A549 (cell line): ENCODE measurements at regions not wholly inside any gene's neighbourhood (a gene's known extent, or its start where the extent isn't known, plus 50 kb on each side); places are given as distances from the start of the nearest gene placed in this dataset.
A peak's percentile ranks its signal among the peaks of the same experiment; 100 is the strongest.

Experiments used
- ATAC-seq, 2 experiments: fragments of 200-7000 bp in 1 of 2; fragments of >200 bp in 1 of 2; cut with Nextera tagmentation in 1 of 2; cut with Tn5 transposase in 1 of 2; 3 replicates each; pipeline versions ENCODE4 v1.8.0 to v1.9.1; 2018 to 2020; ENCODE audit warnings: mild to moderate bottlenecking in 1 of 2, moderate library complexity in 1 of 2
- CTCF ChIA-PET: fragments of 300-600 bp; sonication (Branson Sonifier 250); formaldehyde crosslinking; extraction: SDS; loops from one replicate; lab custom pipeline; 2021; ENCODE audit warnings: antibody characterized with exemption, inconsistent platforms; lab: Yijun Ruan, JAX
- POLR2A ChIA-PET: fragments of 350-600 bp; formaldehyde crosslinking; extraction: SDS; loops from one replicate; lab custom pipeline; 2021; ENCODE audit warnings: antibody characterized with exemption, inconsistent platforms; lab: Yijun Ruan, JAX
- DNase-seq, 2 experiments: peaks; one replicate each; pipeline versions ENCODE4 v3.0.0 to v3.0.0-alpha.2; 2011 to 2016; ENCODE audit warnings: low read depth in 1 of 2, low spot score in 1 of 2
- FAIRE-seq: peaks from 2 replicates; lab custom pipeline; 2011; peaks lifted over from hg19 to GRCh38; lab: Jason Lieb, UNC
- H3K27ac ChIP-seq, 2 experiments: fragments of >200 bp; sonication (Bioruptor Twin); formaldehyde crosslinking; 3 replicates each; pipeline ENCODE4 v1.5.1; 2016 to 2017
- H3K4me1 ChIP-seq: fragments of >200 bp; sonication (Bioruptor Twin); formaldehyde crosslinking; 3 replicates; pipeline ENCODE4 v1.6.1; 2016
- H3K4me2 ChIP-seq: fragments of >200 bp; sonication (Bioruptor Twin); formaldehyde crosslinking; 3 replicates; pipeline ENCODE4 v1.6.1; 2016
- H3K4me3 ChIP-seq: fragments of >200 bp; sonication (Bioruptor Twin); formaldehyde crosslinking; 3 replicates; pipeline ENCODE4 v1.5.1; 2016
- H3K9me3 ChIP-seq: fragments of >200 bp; sonication (Bioruptor Twin); formaldehyde crosslinking; 3 replicates; pipeline ENCODE4 v1.6.1; 2016
- CTCF ChIP-seq: fragments of >200 bp; sonication (Bioruptor Twin); formaldehyde crosslinking; IDR thresholded peaks from 3 replicates; pipeline ENCODE4 v1.5.1; 2016
- E2F6 ChIP-seq: IDR thresholded peaks from 2 replicates; pipeline ENCODE4 v1.6.1; 2012; ENCODE audit warnings: low read depth, borderline replicate concordance
- EHF ChIP-seq: fragments of 250-450 bp; sonication (Bioruptor Pico); IDR thresholded peaks from 2 replicates; pipeline ENCODE4 v1.5.0; 2020; ENCODE audit warnings: mild to moderate bottlenecking
- ESRRA ChIP-seq: fragments of 150-350 bp; IDR thresholded peaks from 2 replicates; pipeline ENCODE4 v1.6.1; 2014; ENCODE audit warnings: mild to moderate bottlenecking, low read length, borderline replicate concordance
- HDAC2 ChIP-seq: fragments of 200-600 bp; sonication (generic); IDR thresholded peaks from 2 replicates; pipeline ENCODE4 v1.6.1; 2016
- JUNB ChIP-seq: fragments of >200 bp; sonication (Bioruptor Twin); formaldehyde crosslinking; IDR thresholded peaks from 2 replicates; pipeline ENCODE4 v1.6.1; 2016
- KDM5A ChIP-seq: fragments of 200-600 bp; sonication (generic); IDR thresholded peaks from 2 replicates; pipeline ENCODE4 v1.6.1; 2016; ENCODE audit warnings: antibody characterized with exemption, mild to moderate bottlenecking
- PHF8 ChIP-seq: fragments of 200-600 bp; sonication (generic); IDR thresholded peaks from 2 replicates; pipeline ENCODE4 v1.6.1; 2016; ENCODE audit warnings: low read depth, mild to moderate bottlenecking, antibody characterized with exemption, moderate library complexity, borderline replicate concordance
- POLR2A ChIP-seq: IDR thresholded peaks from 2 replicates; pipeline ENCODE4 v1.6.1; 2012; ENCODE audit warnings: mild to moderate bottlenecking, low read length
- RAD21 ChIP-seq, 2 experiments: fragments of >200 bp in 1 of 2; sonication (Bioruptor Twin) in 1 of 2; formaldehyde crosslinking in 1 of 2; IDR thresholded peaks in 1 of 2; conservative IDR thresholded peaks in 1 of 2; 2 replicates in 1 of 2; 3 replicates in 1 of 2; pipeline ENCODE4 v1.6.1; 2012 to 2018; ENCODE audit warnings: inconsistent platforms in 1 of 2
- RCOR1 ChIP-seq: fragments of 150-350 bp; IDR thresholded peaks from 2 replicates; pipeline ENCODE4 v1.6.1; 2014; ENCODE audit warnings: antibody characterized with exemption, low read length, low read depth
- SMC3 ChIP-seq: fragments of >200 bp; sonication (Bioruptor Twin); formaldehyde crosslinking; IDR thresholded peaks from 3 replicates; pipeline ENCODE4 v1.6.1; 2018; ENCODE audit warnings: inconsistent platforms
- SREBF2 ChIP-seq: fragments of 450-650 bp; IDR thresholded peaks from 2 replicates; pipeline ENCODE4 v1.6.1; 2014; ENCODE audit warnings: mild to moderate bottlenecking, moderate library complexity
- TP53 ChIP-seq: fragments of 250-450 bp; sonication (Bioruptor Pico); IDR thresholded peaks from 2 replicates; pipeline ENCODE4 v1.5.0; 2021; ENCODE audit warnings: mild to moderate bottlenecking, moderate library complexity
- WGBS: methylation state at CpG from one replicate; pipeline ENCODE4 v1.1.6; 2017; ENCODE audit errors: missing lambda C conversion rate; 5-methylcytosine and 5-hydroxymethylcytosine counted together
- small RNA-seq, 6 experiments: library from RNA; depleted of rRNA; stranded (forward); fragments of <200 nt; gene quantifications; one replicate each; pipeline ENCODE3, GENCODE V24; 2012
- TF ChIP-seq, protein P1 (sequence below): IDR thresholded peaks from 2 replicates; pipeline ENCODE4 v1.6.1; 2012
- TF ChIP-seq, protein P2 (sequence below): IDR thresholded peaks from 2 replicates; pipeline ENCODE4 v1.6.1; 2012

DNA sequence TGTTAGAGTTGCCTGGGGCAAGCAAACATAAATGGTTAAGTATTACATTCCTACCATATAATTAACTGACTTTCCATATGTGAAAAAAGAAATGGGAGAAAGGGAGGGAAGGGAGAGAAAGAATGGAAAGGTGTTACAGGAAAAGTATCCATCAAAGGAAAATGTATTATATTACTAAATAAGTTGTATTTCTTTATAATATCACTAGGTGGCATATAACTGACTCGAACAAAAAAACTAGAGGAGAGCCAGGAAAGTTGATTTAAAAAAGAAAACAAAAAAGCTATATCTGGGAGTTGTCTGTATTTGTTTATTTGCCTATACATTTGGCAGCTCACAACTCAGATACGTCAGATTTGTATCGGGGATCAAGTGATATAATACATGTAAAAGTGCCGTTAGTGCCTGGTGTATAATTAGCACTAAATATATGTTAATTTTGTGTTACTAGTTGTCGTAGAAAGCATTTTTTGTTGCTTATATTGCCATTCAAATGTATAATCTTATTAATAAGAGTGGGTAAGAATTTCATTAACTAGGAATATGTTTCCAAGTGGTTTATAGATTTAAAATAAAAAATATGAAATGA, 59.6 kb upstream of the ADAMTS19 start:
- Histone ChIP-seq H3K4me1 (no peaks in the 10 kb centered on the region), H3K4me3 (no peak overlapping the region), H3K27ac (no peak overlapping the region), H3K9me3 (no peaks in the 10 kb centered on the region), H3K4me2 (no peak overlapping the region)
- TF ChIP-seq KDM5A (no peak), EHF (CRISPR knock-in tag) (no peak), HDAC2 (no peak), CTCF (peak; percentile 43), SMC3 (0 out of 3 replicates have a peak, but pooled peaks have one; percentile 16), RAD21 (conservative IDR thresholded peaks at IDR 0.05 in 1 of 2, IDR thresholded peaks at IDR 0.05 in 1 of 2) (0 out of 5 replicates have a peak, but pooled peaks of 1 of the 2 experiments have one; percentile 4)
- FAIRE-seq (no peak), DNase-seq (peak in 1 of 2 experiments; percentile 5), ATAC-seq (no peak)
- WGBS = 1% methylated on average over 5 of the region's 5 CpGs
- CTCF ChIA-PET = interaction anchor here (0.6 to 2.0 kb wide), 7 partner anchors 9 to 757 kb away, joined by 3 to 9 read pairs (median 3); no protein-coding TSS in a partner anchor
- POLR2A ChIA-PET = interaction anchor here (0.5 kb wide), 1 partner anchor 403 kb away, joined by 3 read pairs; no protein-coding TSS in a partner anchor

DNA sequence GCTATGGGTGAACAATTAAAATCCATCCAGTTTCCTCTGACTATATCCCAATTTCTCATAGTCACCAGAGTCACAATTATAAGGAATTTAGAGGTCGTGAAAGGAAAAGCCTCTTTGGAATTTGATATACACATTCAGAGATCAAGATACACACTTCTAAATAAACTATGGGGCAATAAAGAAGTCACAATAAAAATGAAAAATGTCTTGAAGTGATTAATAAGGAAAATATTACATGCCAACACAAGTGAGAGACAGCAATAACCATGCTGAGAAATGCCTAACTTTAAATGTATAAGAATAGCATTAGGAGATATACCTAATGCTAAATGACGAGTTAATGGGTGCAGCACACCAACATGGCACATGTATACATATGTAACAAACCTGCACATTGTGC, 54.9 kb upstream of the ADAMTS19 start:
- ChIA-PET CTCF (no interaction called here), POLR2A (no interaction called here)
- TF ChIP-seq RAD21 (conservative IDR thresholded peaks at IDR 0.05 in 1 of 2, IDR thresholded peaks at IDR 0.05 in 1 of 2) (no peak), JUNB (no peak), RCOR1 (no peak), POLR2A (no peak)
- H3K9me3 ChIP-seq = no peaks in the 10 kb centered on the region
- H3K4me3 ChIP-seq = no peak overlapping the region
- no peak for DNase-seq
- H3K27ac ChIP-seq = no peak overlapping the region
- no peak for ATAC-seq
- no peak overlapping the region for H3K4me2 ChIP-seq
- no peak for FAIRE-seq
- no peaks in the 10 kb centered on the region for H3K4me1 ChIP-seq
- 3% methylated on average over 2 of the region's 2 CpGs for WGBS

DNA sequence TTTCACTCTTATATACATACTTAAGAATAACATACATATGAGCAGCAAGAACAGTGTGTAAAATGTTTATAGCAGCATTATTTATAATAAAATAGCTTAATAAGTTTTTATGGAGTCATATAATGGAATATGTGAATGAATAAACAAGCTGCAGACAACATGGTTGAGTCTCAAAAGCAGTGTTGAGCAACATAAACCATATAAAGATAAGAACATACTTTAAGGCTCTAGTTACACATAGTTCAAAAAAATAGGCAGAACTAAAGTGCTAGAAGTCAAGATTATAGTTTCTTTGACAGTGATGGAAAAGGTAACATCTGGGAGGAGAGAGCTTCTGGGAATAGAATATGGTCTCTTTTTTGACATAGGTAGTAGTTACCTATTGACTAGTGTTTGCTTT, 53.7 kb upstream of the ADAMTS19 start:
- no peaks in the 10 kb centered on the region for H3K4me1 ChIP-seq
- ChIA-PET CTCF (interaction anchor here (0.6 kb wide), 1 partner anchor 12 kb away, joined by 3 read pairs; no protein-coding TSS in a partner anchor), POLR2A (no interaction called here)
- H3K4me3 ChIP-seq = no peak overlapping the region
- no peak overlapping the region for H3K4me2 ChIP-seq
- TF ChIP-seq SREBF2 (no peak), E2F6 (no peak), TP53 (CRISPR knock-in tag) (no peak), PHF8 (no peak), ESRRA (no peak)
- TF ChIP-seq, protein P1, sequence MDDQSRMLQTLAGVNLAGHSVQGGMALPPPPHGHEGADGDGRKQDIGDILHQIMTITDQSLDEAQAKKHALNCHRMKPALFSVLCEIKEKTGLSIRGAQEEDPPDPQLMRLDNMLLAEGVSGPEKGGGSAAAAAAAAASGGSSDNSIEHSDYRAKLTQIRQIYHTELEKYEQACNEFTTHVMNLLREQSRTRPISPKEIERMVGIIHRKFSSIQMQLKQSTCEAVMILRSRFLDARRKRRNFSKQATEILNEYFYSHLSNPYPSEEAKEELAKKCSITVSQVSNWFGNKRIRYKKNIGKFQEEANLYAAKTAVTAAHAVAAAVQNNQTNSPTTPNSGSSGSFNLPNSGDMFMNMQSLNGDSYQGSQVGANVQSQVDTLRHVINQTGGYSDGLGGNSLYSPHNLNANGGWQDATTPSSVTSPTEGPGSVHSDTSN = no peak
- TF ChIP-seq, protein P2, sequence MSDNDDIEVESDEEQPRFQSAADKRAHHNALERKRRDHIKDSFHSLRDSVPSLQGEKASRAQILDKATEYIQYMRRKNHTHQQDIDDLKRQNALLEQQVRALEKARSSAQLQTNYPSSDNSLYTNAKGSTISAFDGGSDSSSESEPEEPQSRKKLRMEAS = no peak
- ATAC-seq (no peak), FAIRE-seq (peak; percentile 51), DNase-seq (no peak)
- no peak overlapping the region for H3K27ac ChIP-seq
- no peaks in the 10 kb centered on the region for H3K9me3 ChIP-seq

Small RNA genes in the stretch of these regions (small RNA-seq; reads per million reads assigned to genes)
- gene MIR4460 = 0 reads per million in 6 experiments
